ENCODE measurements at regions not wholly inside any gene's neighbourhood (a gene's known extent, or its start where the extent isn't known, plus 50 kb on each side); places are given as distances from the start of the nearest gene placed in this dataset.

DNA sequence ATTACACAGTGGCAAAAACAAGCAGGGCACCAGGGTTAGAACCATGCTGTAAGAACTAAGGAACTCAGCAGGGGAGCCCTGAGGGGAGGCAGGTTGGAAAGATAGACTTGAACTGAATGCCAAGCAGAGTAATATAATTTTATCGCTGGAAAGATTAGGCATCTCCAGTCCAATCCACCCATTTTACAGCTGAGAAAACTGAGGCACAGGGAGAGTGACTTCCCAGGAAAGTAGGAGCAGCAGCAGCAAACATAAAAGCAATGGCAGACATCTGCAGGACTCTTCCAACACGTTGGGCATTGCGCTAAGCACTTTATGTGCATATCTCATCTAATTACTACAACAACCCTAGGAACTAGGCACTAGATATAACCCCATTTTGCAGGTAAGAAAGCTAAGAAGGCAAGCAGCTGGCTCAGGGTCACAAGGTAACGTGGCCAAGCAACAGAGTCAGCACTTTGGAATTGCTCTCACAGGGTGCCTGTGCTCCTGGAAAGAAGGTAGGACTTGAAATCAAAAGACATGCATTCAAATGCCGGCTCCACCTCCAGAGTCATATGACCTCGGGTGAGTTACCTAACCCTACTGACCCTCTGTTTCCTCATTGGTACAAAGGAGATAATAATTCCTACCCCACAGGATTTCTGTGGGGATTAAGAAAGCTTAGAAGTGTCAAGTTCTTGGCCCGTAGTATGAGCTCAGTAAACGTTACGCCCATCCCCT, 215.3 kb downstream of the BARX2 start:
- no peak for DNase-seq (ENCODE audit: low read depth in 2 of 2)

DNA sequence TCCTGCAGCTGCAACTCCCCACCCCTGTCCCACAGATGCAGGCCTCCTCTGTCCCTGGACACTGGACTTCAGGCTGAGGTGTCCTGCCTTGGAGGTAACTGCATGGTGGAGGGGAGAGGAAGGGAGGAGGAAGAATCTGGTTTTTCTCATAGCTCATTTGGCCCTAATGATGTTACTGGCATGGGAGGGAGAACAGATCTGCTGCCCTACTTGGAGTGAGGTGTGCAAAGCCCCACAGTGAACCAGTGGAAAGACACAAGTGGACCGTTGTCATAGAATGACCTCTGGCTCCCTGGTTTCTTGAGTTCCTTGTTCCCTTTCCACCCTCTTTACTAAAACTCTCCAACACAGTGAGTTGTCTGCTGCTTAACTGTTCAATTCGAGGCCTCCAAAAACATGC, 215.9 kb downstream of the BARX2 start:
- no peak for DNase-seq (ENCODE audit: low read depth in 2 of 2)

DNA sequence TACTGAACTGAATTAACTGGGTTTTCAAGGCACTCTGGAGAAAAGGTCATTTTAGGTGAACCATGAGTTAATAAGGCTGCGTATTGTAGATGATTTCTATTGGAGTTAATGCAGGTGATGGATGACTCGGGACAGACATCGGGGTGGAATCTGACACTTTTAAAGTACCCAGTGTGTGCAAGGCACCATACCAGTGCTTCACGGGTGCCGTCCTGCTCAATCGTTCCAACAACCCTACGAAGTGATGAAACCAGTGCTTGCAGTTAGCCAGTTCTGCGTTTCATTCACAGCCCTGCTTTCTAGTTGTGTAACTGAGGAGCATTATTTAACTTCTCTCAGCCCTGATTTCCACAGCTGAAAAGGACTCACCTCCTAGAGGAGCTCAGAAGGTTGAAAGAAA, 216.5 kb downstream of the BARX2 start:
- no peak for DNase-seq (ENCODE audit: low read depth in 2 of 2)

DNA sequence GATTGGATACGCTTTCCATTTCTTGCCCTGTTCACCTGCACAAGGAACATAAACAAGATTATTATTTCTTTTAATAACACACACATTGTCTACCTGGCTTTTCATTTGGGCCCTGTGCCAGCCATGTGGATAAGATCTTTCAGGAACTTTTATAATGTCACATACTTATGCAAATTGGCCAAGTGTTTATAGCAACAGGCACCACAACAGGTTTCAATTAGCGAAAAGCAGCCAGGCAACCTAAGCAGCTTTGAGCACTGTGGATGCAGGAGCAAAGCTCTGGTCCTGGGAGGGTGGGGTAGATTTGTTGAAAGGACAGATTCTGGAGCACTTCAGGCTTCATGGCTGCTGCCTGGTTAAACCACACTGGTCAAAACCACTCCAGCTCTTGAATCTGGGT, 217.4 kb downstream of the BARX2 start:
- no peak for DNase-seq (ENCODE audit: low read depth in 2 of 2)

DNA sequence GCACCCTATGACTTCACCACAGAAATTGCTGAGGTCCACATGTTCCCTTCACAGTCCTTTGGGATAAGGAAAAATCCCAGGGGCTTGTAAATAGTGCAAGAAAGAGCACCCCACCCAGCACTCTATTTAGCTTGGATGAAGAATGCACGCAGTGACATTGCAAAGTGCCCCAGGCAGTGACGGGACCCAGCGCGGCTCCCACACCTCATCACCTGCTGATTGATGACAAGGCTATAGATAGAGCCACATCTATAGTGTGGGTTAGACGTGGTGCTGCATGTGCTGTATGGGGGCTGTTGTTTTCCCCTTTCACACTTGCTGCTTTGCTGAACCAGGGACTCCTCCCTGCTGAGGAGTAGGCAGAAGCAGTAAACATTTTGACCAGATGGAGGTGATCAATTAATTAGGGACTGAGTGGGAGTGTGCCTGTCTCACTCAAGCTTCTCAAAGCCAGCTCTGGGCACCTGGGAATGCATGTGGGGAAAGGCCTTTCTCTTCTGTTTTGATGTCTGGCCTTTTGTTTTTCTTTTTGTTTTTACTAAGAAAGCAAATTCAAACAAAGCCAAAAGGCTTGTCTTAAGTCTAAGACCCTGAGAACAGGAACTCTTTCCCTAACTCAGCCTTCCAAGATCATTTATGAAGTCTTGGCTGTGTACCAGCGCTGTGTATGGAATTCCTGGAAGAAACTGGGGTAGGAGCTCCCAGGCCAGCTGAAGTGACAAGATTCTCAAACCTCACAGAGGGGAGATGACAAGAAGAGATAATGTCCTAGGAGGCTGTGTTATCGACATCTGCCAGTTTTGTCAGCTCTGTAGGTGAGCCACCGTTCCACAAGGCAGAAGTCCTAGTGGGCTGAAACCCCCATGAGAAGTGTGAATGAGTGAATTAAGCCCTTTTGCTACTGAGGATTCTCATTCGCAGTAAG, 219.7 kb downstream of the BARX2 start:
- no peak for DNase-seq (ENCODE audit: low read depth in 2 of 2)

DNA sequence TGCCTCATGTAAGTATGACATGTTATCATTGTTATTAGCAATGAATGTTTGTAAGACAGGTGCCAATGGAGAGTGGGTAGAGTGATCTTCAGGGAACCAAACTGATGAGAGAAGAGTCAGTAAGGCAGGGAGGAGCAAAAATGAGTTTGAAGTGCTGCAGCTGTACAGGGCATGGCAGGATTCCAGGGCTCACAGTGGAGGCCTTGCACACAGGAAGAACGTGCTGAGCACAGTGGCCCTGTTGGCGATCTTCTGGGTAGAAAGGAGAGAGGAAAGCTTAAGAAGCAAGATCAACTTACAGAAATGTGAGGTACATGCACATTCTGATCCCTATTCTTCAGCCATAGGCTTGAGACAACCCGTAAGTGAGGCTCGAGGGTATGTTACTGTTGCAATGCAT, 219.3 kb upstream of the TMEM45B start:
- DNase-seq (ENCODE audit: low read depth in 2 of 2), result no peak

DNA sequence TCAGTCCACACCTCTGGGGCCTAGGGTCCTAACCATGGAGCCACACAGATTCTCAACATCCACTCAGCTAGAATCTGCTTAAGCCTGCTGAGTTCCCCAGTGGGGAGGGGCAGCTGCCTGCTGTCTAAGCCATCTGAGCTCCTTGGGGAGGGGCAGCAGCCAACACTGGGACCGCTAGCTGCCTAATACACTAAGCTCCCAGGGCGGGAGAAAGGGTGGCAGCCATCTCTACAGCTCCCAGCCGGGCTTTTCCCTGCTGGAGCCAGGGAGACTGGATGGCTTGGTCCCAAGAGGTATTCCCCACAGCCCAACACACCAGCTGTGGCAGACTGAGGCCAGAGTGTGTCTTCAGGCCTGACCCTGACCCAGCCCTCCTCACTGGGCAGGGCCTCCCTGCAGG, 217.3 kb upstream of the TMEM45B start:
- no peak for DNase-seq (ENCODE audit: low read depth in 2 of 2)

DNA sequence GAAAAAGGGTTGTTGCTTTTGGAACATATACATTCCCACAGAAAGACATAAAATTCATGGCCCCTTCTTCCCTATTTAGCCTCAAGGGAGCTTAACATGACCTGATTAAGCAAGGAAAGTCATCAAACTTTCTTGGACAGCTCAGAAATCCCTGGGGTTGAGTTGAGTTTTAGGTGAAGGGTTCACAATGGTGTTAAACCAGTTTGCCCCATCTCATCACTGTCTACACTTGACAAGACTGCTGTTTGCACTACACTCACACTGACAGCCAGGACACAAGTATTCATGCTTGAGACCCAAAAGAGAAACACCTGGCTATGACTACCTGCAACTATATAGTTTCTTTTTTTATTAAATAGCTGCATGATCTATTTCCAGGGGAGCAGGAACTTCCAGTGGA, 209.8 kb upstream of the TMEM45B start:
- DNase-seq (ENCODE audit: low read depth in 2 of 2), result no peak

DNA sequence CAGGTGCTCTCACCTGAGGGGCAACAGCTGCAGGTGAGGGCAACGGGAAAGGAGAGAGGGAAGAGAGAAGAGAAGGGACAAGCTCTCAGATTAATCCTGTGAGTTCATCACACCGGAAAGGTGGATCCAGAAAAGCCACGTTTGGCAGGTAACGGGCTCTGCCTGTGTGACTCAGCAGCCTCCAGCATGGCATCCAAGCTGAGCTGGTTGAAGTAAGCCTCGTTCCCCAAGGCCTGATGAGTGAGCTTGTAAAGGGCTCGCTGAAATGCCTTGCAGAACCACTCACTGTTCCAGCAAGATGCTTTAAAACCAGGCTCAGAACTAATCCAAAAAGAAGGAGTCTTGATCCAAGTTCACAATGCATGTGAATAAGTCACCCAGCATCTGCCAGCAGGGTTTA, 206.9 kb upstream of the TMEM45B start:
- no peak for DNase-seq (ENCODE audit: low read depth in 2 of 2)

DNA sequence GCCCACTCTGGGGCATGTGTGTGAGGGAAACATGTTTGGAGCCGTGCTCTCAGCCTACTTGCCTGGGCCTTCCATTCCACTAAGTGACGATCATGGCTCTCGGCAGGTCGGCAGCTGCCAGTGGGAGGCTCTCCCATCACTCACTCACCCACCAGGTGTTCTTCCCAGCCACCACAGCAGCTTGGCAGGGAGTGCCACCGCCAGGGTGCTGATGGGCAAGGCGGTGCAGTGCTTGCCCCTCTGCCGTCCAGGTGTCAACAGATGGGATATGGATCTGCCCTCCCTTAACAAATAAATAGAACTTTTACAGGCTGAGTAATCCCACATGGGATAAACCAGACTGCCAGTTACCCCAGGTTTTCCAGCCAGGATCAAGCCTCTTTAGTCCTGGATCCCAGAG, 205.5 kb upstream of the TMEM45B start:
- no peak for DNase-seq (ENCODE audit: low read depth in 2 of 2)

DNA sequence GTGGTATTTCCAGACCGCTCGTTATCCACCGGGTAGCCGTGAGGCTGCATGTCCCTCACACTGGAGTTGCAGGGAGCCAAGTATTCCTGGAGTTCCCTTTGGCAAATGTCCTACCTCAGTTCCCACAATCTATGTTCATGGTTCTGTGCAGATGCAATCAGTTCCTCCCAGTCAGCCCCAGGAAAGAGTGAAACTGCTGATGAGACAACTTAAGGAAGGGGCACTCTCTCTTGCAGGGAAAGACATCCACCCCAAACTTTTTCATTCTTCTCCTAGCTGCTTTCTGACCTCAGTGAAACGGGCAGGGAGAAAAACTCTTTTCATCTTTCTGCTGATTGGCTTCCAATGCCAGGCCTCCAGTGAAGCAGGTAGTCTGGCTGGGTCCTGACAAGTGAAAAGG, 205.1 kb upstream of the TMEM45B start:
- no peak for DNase-seq (ENCODE audit: low read depth in 2 of 2)

DNA sequence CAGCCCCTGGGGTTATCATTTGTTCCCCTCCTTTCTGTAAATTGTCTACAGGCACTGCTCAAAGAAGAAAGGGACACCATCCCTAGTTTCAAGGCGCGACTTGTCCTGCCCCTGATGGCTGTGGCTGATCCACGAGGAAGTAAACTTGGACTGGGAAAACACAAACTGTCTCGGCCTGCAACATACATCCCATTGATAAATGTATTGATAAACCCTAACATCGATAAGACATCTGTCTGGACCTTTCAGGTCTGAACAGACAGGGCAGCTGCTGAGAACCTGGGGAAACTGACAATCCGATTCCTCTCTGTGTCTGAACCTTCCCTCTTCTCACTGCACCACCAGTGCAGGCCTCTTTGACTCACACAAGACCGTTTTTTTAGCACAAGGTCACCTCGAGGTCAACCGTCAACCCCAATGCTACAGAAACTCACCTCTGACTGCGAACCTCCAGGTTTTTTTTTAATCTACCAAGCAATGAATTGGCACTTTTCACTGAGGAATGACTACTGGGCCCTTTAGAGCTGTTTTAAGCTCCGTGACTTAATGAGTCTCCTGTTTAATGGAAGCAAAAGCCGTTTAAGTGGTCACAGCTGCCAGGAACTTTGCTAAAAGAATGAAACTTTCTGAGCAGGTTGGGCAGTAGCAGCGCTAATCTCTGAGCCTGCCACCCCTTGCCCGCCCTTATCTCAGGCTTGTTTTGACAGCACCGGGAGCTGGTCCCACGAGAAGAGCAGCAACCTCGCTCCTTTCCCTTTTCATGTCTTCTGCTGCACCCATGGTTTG, 203.8 kb upstream of the TMEM45B start:
- DNase-seq (ENCODE audit: low read depth in 2 of 2), result no peak

DNA sequence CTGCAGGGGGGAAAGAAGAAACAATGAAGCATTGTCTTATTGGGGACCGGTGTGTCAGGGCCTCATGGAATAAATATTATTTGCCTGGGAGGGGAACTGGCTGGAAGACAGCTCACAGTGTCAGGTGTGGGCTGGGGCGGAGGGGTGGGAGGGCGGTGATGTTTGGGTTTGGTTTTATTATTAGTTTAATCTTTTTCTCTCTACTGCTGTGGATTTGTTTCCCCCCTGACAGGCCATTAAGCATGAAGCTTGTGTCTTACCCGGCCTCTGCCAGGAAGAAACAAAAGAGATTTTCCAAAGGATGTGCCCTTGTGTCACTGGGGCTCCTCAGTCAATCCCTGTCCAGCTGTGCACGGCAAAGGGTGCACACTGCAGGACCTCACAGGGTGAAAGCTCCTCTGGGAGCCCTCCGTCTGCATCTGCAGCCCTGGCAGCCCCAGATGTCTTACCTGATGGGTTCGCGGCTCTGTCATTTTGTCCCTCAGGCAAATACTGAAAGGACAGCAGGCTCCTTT, 203.1 kb upstream of the TMEM45B start:
- no peak for DNase-seq (ENCODE audit: low read depth in 2 of 2)

DNA sequence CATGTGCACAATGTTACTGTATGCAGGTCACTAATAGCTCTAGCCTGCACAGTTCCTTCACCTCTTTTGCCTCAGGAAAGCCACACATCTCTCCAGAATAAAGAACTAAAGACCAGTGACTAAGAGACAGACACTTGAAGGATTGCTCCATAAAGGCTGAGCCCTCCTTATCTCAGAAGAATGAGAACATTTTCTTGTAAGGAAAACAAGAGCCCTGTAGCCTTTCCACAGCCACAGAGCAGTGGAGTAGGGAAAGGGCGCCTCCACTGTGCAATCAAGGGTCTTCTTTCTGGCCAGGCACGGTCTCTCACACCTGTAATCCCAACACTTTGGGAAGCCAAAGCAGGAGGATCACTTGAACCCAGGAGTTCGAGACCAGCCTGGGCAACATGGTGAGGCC, 202.6 kb upstream of the TMEM45B start:
- DNase-seq (ENCODE audit: low read depth in 2 of 2), result no peak

DNA sequence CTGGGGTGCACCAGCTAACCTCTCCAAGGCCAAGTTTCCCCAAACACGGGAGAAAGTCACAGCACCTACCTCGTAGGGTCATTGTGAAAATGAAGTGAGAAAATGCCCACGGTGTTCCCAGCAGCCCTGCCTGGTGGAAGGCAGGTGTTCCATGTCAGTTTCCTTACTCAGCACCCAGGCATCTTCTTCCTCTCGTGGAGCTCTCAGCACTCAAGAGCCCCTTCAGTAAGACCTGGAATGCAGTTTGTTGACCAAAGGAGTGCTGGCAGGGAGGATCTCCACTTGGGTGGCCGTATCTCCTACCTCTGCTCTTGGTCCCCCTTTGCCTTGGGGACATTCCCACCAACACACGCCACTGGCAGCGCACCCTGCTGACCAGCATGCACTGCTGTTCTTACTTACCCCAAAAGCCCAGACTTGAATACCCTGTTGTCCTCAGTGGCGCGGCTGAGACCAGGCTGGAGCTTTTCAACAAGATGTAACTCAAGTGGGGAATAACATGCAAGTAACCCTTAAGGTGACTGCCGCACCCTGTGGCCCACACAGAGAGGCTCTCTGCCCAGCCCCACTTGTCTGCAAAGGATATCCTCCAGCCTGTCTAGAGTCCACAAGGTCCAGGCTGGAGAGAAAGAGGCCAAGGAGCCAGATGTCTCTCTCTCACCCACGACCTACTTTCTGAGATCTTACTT, 201.2 kb upstream of the TMEM45B start:
- DNase-seq (ENCODE audit: low read depth in 2 of 2), result no peak

DNA sequence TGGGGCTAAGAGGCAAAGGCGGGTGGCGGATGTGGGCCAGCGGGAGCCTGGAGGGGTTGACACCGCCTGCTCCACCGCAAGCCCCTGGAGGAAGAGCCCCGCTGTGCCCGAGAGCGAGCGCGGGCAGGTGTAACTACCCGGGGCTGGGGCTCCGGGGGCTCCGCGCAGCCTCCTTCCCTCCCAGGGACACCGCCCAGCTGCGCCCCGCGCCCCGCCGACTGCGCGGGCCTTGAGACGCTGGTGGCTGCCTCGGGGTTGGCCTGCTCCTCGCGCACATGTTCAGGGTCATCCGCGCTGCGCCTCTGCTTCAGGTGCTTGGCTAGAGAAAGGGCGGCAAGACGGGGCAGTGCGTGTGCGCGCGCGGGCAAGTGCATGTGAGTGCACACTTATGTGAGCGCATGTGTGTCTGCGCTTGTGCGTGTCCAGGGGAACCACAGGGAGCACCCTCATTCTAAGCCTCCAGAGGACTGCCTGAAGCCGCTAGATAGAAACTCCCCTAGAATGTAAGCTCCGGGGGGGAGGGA, 197.5 kb upstream of the TMEM45B start:
- DNase-seq (ENCODE audit: low read depth in 2 of 2), result no peak

DNA sequence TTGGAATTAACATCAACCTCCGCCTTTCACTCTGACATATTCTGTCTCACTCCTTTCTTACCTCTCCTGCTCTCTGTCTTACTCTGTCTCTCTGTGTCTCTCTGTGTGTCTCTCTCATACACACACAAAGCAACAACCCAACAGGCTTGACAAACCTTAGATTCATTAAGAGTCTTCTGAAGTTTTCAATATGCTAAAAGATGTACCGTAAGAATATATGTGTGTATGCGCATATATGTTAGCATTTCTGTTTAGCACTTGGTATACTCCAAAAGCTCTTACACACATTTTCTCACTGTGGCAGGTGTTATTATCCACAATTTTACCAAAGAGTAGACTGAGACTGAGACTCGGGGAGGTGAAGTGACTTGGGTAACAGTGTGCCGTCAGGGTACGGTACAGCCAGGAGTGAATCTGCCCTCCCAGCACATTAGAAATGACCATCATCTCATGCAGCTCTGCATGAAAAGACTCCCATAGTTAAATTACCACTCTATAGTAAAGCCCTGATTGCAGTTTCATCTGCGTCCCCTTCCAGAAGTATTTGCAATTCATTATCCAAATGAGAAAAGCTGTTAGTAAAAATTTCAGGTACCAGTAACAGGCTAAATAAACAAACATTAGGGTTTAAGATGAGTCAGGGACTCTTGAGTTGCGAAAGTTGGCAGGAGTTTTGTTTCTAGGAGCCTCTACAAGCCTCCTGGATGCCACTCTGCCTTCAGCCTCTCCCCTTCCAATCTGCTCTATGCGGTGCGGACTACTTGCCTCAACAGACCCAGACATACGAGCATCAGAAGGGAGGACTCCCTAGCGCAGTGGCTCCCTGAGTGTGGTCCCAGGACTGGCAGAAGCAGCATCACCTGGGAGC, 195.2 kb upstream of the TMEM45B start:
- DNase-seq (ENCODE audit: low read depth in 2 of 2), result no peak

DNA sequence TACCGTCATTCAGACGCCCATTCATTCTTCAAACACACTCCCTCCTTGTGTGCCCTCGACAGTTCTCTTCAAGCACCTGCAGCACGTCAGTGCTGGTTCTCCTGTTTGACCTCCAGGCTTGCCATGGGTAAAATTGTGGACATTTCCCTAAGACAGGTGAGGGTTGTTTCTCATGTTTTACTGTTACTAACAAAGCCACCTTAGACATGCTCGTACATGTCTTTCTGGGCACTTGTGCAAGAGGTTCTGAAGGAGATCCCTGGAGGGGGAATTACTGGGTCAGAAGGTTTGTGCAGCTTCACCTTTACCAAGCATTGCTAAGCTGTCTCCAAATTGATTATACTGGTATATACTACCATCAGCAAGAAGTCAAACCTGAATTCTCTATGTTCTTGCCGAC, 189.7 kb upstream of the TMEM45B start:
- DNase-seq (ENCODE audit: low read depth in 2 of 2), result no peak

DNA sequence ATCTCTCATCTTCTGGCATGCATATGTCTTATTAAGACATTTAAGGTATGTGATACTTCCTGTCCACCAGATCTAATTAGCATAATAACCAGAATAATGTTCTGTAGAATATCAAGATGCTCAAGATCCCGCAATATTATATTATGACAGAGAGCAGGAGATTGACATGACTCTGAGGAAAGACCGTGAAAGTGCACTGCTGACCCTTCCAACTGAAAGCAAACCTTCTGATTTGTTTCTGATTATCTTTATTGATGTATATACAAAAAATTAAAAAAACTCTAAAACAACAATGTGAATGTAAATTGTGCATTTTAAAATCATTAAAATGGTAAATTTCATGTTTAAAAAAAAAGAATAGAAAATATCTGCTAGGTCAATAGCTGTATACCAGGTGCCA, 184.4 kb upstream of the TMEM45B start:
- no peak for DNase-seq (ENCODE audit: low read depth in 2 of 2)

DNA sequence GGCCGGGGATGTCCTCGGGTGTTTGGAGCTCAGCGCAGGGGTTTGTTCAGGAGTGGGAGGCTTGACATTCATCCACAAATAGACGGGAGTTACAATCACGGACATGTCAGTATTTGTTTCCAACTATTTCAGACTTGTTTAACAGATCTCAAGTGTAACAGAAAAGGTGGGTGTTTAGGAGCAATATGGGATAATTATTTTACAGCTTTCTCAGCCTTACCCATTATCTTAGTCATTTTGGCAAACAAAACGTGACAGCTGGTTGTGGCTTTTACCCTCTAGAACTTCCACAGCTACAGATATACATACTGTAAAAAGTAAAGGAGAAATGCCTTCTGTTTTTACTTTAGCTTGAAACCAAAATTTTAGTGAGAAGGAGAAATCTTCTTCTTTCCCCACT, 178.7 kb upstream of the TMEM45B start:
- no peak for DNase-seq (ENCODE audit: low read depth in 2 of 2)

Data from stimulated activated CD8-positive, alpha-beta memory T cell treated with anti-CD3 and anti-CD28 coated beads, Interleukin-15, amount 100 ng/mL, for 4 hours (primary cell).